ENCODE measurements at regions not wholly inside any gene's neighbourhood (a gene's known extent, or its start where the extent isn't known, plus 50 kb on each side); places are given as distances from the start of the nearest gene placed in this dataset.

GRCh38 chr11:45730014-45730413 is 64.6 kb upstream of the CHST1 start:
- no peak for TF ChIP-seq POLR2A (IDR thresholded peaks at IDR 0.05)
- TF ChIP-seq CTCF (IDR thresholded peaks at IDR 0.05), result no peak
